RWPE2 (cell line): ENCODE measurements at regions not wholly inside any gene's neighbourhood (a gene's known extent, or its start where the extent isn't known, plus 50 kb on each side); places are given as distances from the start of the nearest gene placed in this dataset.
A peak's percentile ranks its signal among the peaks of the same experiment; 100 is the strongest.

Experiments used
- ATAC-seq: fragments of 200-7000 bp; cut with Tn5 transposase; 3 replicates; pipeline ENCODE4 v1.9.1; 2021; ENCODE audit warnings: low read depth
- DNase-seq: peaks from one replicate; pipeline ENCODE4 v3.0.0-alpha.2; 2020; ENCODE audit warnings: low spot score
- H3K27ac ChIP-seq: fragments of 450-650 bp; 2 replicates; pipeline ENCODE4 v1.5.1; 2017; ENCODE audit warnings: mild to moderate bottlenecking; ENCODE audit not compliant: poor library complexity, severe bottlenecking
- H3K27me3 ChIP-seq: fragments of 250-450 bp; sonication (Bioruptor Pico); 2 replicates; pipeline ENCODE4 v1.5.1; 2021; ENCODE audit warnings: mild to moderate bottlenecking, moderate library complexity; ENCODE audit not compliant: insufficient read depth, poor library complexity, severe bottlenecking
- H3K36me3 ChIP-seq: fragments of 250-450 bp; sonication (Bioruptor Pico); 2 replicates; pipeline ENCODE4 v1.5.1; 2020; ENCODE audit warnings: low read depth, mild to moderate bottlenecking, moderate library complexity
- H3K4me1 ChIP-seq: fragments of 250-450 bp; sonication (Bioruptor Pico); 2 replicates; pipeline ENCODE4 v1.5.1; 2021; ENCODE audit warnings: mild to moderate bottlenecking, moderate library complexity; ENCODE audit not compliant: insufficient read depth, poor library complexity, severe bottlenecking
- H3K4me3 ChIP-seq: fragments of 250-450 bp; sonication (Bioruptor Pico); 2 replicates; pipeline ENCODE4 v1.5.1; 2021; ENCODE audit warnings: mild to moderate bottlenecking, moderate library complexity; ENCODE audit not compliant: severe bottlenecking
- H3K9me3 ChIP-seq: fragments of 250-450 bp; sonication (Bioruptor Pico); 2 replicates; pipeline ENCODE4 v1.5.1; 2021; ENCODE audit warnings: mild to moderate bottlenecking, moderate library complexity; ENCODE audit not compliant: severe bottlenecking
- TF ChIP-seq, protein P1 (sequence below): fragments of 450-650 bp; IDR thresholded peaks from one replicate; pipeline ENCODE4 v1.5.1; 2017; ENCODE audit warnings: mild to moderate bottlenecking, moderate library complexity; ENCODE audit not compliant: poor library complexity, severe bottlenecking

DNA sequence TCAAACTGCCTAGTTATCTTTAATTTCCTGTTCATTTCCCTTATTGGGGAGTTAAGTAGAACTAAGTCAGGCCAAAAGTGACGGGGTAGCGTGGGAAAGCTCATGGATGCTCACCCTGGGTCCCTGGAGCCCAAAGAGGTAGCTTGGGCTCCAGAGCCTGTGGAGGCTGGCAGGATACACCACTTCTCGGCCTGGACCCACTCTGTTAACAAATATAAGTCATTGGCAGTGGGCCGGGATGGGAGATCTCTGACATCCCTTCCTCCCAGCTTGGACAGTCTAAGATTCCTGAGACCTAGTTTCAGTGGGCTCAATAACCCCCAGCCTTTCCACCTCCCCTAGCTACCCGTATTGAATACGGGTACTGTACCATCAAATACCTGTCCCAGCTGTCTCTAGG, 106.1 kb downstream of the EFNB1 start:
- ATAC-seq (no peak), DNase-seq (no peak)
- no peaks in the 10 kb centered on the region for H3K9me3 ChIP-seq

DNA sequence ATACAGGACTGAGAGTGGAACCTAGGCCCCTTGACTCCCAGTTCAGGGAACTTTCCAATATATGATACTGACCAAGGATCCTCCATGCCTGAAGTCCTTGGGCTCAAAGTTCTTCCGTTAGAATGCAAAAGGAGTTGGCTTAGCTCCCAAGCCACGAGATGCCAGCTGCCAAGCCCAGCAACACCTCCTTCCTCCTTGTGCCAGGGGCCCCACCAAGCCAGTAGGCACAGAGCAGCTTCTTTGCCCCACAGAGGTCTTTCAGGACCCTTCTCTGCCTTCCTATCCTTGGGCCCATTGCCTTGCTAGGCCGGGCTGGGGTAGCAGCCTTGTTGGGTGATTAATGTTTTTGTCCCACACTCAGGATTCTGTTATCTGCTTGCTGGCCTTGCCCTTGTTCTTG, 105.6 kb downstream of the EFNB1 start:
- H3K27me3 ChIP-seq = no peaks in the 10 kb centered on the region
- peaks cover 28% of the 10 kb centered on the region for H3K4me1 ChIP-seq
- H3K36me3 ChIP-seq = no peaks in the 10 kb centered on the region
- peak overlapping the region; percentile 52 for H3K27ac ChIP-seq
- no peak for ATAC-seq
- TF ChIP-seq, protein P1, sequence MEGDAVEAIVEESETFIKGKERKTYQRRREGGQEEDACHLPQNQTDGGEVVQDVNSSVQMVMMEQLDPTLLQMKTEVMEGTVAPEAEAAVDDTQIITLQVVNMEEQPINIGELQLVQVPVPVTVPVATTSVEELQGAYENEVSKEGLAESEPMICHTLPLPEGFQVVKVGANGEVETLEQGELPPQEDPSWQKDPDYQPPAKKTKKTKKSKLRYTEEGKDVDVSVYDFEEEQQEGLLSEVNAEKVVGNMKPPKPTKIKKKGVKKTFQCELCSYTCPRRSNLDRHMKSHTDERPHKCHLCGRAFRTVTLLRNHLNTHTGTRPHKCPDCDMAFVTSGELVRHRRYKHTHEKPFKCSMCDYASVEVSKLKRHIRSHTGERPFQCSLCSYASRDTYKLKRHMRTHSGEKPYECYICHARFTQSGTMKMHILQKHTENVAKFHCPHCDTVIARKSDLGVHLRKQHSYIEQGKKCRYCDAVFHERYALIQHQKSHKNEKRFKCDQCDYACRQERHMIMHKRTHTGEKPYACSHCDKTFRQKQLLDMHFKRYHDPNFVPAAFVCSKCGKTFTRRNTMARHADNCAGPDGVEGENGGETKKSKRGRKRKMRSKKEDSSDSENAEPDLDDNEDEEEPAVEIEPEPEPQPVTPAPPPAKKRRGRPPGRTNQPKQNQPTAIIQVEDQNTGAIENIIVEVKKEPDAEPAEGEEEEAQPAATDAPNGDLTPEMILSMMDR = no peak
- no peaks in the 10 kb centered on the region for H3K9me3 ChIP-seq
- DNase-seq = no peak
- H3K4me3 ChIP-seq = no peak overlapping the region

More for the DNA sequence above, 106.1 kb downstream of the EFNB1 start:
- TF ChIP-seq, protein P1 = no peak
- no peaks in the 10 kb centered on the region for H3K36me3 ChIP-seq
- peak overlapping the region; percentile 52 for H3K27ac ChIP-seq
- no peaks in the 10 kb centered on the region for H3K27me3 ChIP-seq
- H3K4me1 ChIP-seq = peaks cover 23% of the 10 kb centered on the region
- H3K4me3 ChIP-seq = no peak overlapping the region

DNA sequence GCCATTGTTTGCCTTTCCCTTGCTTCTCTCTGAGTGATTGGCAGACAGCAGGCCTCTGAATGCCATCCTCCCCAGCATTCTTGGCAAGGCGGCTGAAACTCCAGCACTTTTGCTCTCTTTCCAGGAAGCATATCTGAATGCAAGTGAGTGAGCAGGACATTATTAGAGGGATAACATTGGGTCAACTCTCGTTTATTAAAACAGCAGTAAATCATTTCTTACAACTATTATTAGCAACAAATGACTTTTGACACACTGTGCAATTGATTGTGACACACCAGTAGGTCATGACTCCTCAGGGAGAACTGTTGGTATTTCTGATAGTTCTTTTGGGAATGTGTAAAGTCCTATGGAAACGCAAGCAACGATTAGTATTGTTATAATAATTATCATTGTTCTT, 103.8 kb downstream of the EFNB1 start:
- no peaks in the 10 kb centered on the region for H3K36me3 ChIP-seq
- peaks cover 33% of the 10 kb centered on the region for H3K4me1 ChIP-seq
- DNase-seq = no peak
- H3K27ac ChIP-seq = no peak overlapping the region
- TF ChIP-seq, protein P1 = no peak
- no peak overlapping the region for H3K4me3 ChIP-seq
- no peaks in the 10 kb centered on the region for H3K9me3 ChIP-seq
- ATAC-seq = no peak
- H3K27me3 ChIP-seq = no peaks in the 10 kb centered on the region

DNA sequence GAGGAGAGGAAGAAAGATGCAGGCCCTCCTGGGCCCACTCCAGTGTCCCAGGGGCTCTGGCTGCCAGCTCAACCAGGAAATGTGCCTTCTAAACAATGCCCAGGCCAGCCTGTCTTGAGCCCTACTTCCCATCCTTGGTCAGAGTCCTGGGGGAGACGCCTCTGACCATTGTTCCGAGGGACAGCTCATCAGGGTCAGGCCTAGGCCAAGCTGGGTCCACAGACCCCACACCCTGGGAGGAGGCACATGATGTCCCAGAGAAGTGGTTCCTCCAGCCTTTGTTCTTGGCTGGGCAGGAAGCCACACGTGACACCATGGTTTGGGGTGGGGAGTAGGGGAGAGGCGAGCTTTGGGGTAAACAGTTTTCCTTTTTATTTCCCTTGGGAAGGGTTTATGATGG, 102.5 kb downstream of the EFNB1 start:
- no peaks in the 10 kb centered on the region for H3K9me3 ChIP-seq
- no peak overlapping the region for H3K4me3 ChIP-seq
- no peak for ATAC-seq
- DNase-seq = no peak
- H3K27ac ChIP-seq = peak overlapping the region; percentile 55
- H3K27me3 ChIP-seq = no peaks in the 10 kb centered on the region
- TF ChIP-seq, protein P1 = no peak
- no peaks in the 10 kb centered on the region for H3K36me3 ChIP-seq
- peaks cover 31% of the 10 kb centered on the region for H3K4me1 ChIP-seq

DNA sequence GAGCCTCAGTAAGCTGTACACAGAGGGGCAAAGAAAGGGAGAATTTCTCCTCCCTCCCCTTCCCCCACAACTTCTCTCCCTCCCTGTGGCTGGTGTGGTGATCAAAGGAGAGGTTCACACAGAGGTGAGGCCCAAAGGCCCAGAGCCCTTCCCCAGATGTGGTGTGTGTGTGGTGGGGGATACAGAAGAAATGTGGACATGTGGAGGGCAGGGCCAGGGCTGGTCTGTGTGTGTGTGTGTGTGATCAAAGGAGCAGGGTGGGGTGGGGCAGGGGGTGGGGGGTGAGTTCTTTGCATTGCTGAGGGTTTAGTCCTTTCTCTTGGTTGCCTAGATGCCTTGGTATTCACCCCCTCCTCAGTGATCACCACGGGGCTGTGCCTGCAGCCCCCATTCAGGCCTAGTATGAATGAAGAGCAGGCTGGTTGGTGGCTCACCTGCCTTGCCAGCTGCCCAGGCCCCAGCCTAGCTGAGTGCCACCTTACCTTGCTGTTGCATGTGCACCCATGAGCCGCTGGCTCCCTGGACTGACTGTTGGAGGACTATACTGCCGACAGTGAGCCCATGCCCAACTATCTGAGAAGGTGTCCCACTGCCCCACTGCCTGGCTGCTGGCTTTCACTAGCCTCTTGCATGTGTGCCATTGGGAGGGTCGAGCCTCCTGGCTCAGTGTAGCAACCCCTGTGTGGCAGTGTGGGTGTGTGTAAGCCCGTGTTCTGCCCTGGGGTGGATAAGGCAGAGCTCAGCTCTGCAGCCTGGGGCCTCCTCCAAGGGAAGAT, 101.9 kb downstream of the EFNB1 start:
- TF ChIP-seq, protein P1 = no peak
- peak overlapping the region; percentile 55 for H3K27ac ChIP-seq
- DNase-seq = no peak
- H3K27me3 ChIP-seq = no peaks in the 10 kb centered on the region
- H3K4me1 ChIP-seq = peaks cover 25% of the 10 kb centered on the region
- no peaks in the 10 kb centered on the region for H3K36me3 ChIP-seq
- ATAC-seq = peak; percentile 25; the same call in 2 of the 3 replicates
- H3K9me3 ChIP-seq = no peaks in the 10 kb centered on the region
- H3K4me3 ChIP-seq = no peak overlapping the region
